HCT116 (cell line): ENCODE measurements at regions not wholly inside any gene's neighbourhood (a gene's known extent, or its start where the extent isn't known, plus 50 kb on each side); places are given as distances from the start of the nearest gene placed in this dataset.

Experiments
- ATAC-seq: fragments of 200-7000 bp; cut with Tn5 transposase; 2 replicates; pipeline ENCODE4 v1.9.1; 2020; ENCODE audit warnings: mild to moderate bottlenecking, moderate library complexity
- BruUV-seq: library from RNA; stranded (reverse); fragments of 400-500 nt; replicated peaks from 2 replicates; lab custom pipeline; 2021; lab: Mats Ljungman, UMichigan
- CTCF ChIA-PET: fragments of 300-600 bp; sonication (Branson Sonifier 250); formaldehyde crosslinking; loops from one replicate; lab custom pipeline; 2021; ENCODE audit warnings: antibody characterized with exemption; lab: Charles Lee
- POLR2A ChIA-PET: fragments of 300-600, 350-600 bp; sonication (Branson Sonifier 250); formaldehyde crosslinking; loops from one replicate; lab custom pipeline; 2021; ENCODE audit warnings: antibody characterized with exemption; lab: Charles Lee
- RAD21 ChIA-PET, 2 experiments: fragments of 300-600 bp; sonication (Branson Sonifier 250); formaldehyde crosslinking; loops; one replicate each; lab custom pipeline; 2023; ENCODE audit warnings: low total read pairs in 2 of 2; ENCODE audit not compliant: uncharacterized antibody in 2 of 2, unreplicated experiment in 2 of 2, low non-redundant PET in 1 of 2; lab: Charles Lee
- DNase-seq: peaks from one replicate; pipeline ENCODE4 v3.0.0-alpha.2; 2010; ENCODE audit warnings: low read depth, low spot score
- H2AFZ ChIP-seq: fragments of 200-600 bp; shearing (Covaris generic), sonication (generic); 2 replicates; pipeline ENCODE4 v1.6.1; 2017; ENCODE audit warnings: low read depth, mixed run types, mixed read lengths, antibody characterized with exemption, low read length; ENCODE audit not compliant: poor library complexity, severe bottlenecking
- H3K27ac ChIP-seq: 2 replicates; pipeline ENCODE4 v1.5.1; 2012; ENCODE audit warnings: low read depth, low read length
- H3K27me3 ChIP-seq: fragments of 200-600 bp; sonication (generic); 2 replicates; pipeline ENCODE4 v1.6.1; 2016; ENCODE audit warnings: mixed run types, low read length, mixed read lengths; ENCODE audit not compliant: insufficient read depth
- H3K36me3 ChIP-seq, 2 experiments: fragments of 200-500 bp in 1 of 2; fragments of 200-600 bp in 1 of 2; sonication (Bioruptor generic) in 1 of 2; sonication (generic) in 1 of 2; 2 replicates each; pipeline versions ENCODE4 v1.5.1 to v1.6.1; 2014 to 2016; ENCODE audit warnings: low read length in 2 of 2, inconsistent platforms in 1 of 2, mixed read lengths in 1 of 2, mixed run types in 1 of 2; ENCODE audit not compliant: insufficient read depth in 2 of 2, control insufficient read depth in 1 of 2
- H3K4me1 ChIP-seq, 2 experiments: fragments of 200-600 bp in 1 of 2; sonication (generic) in 1 of 2; 2 replicates each; pipeline versions ENCODE4 v1.5.1 to v1.6.1; 2012 to 2017; ENCODE audit warnings: low read length in 2 of 2, inconsistent platforms in 1 of 2, mild to moderate bottlenecking in 1 of 2, mixed read lengths in 1 of 2, mixed run types in 1 of 2, moderate library complexity in 1 of 2; ENCODE audit not compliant: insufficient read depth in 2 of 2, control insufficient read depth in 1 of 2
- H3K4me2 ChIP-seq: fragments of 200-600 bp; sonication (generic); 2 replicates; pipeline ENCODE4 v1.6.1; 2017; ENCODE audit warnings: mixed run types, low read length, mixed read lengths
- H3K4me3 ChIP-seq, 2 experiments: fragments of 200-600 bp in 1 of 2; sonication (generic) in 1 of 2; replicated peaks in 1 of 2; 2 replicates each; pipeline ENCODE4 v1.5.1; 2011 to 2016; ENCODE audit warnings: low read length in 2 of 2, control low read depth in 1 of 2, low read depth in 1 of 2, mild to moderate bottlenecking in 1 of 2, mixed read lengths in 1 of 2, mixed run types in 1 of 2
- H3K79me2 ChIP-seq: fragments of 200-600 bp; sonication (generic); 2 replicates; pipeline ENCODE4 v1.6.1; 2017; ENCODE audit warnings: mild to moderate bottlenecking, mixed run types, low read length, moderate library complexity, mixed read lengths; ENCODE audit not compliant: insufficient read depth
- H3K9ac ChIP-seq: fragments of 200-600 bp; sonication (generic); 2 replicates; pipeline ENCODE4 v1.6.1; 2016; ENCODE audit warnings: low read length, mixed read lengths
- H3K9me2 ChIP-seq: fragments of 200-600 bp; sonication (generic), shearing (Covaris generic); 2 replicates; pipeline ENCODE4 v1.6.1; 2017; ENCODE audit warnings: mixed run types, mild to moderate bottlenecking, moderate library complexity; ENCODE audit not compliant: insufficient read depth
- H3K9me3 ChIP-seq, 2 experiments: fragments of 200-500 bp in 1 of 2; fragments of 200-600 bp in 1 of 2; sonication (Bioruptor generic) in 1 of 2; sonication (generic) in 1 of 2; 2 replicates each; pipeline ENCODE4 v1.6.1; 2014 to 2017; ENCODE audit warnings: low read length in 2 of 2, mixed read lengths in 2 of 2, inconsistent platforms in 1 of 2, low read depth in 1 of 2, mild to moderate bottlenecking in 1 of 2, mixed run types in 1 of 2, moderate library complexity in 1 of 2; ENCODE audit not compliant: control insufficient read depth in 1 of 2, insufficient read depth in 1 of 2
- H4K20me1 ChIP-seq: fragments of 200-600 bp; sonication (generic), shearing (Covaris generic); 2 replicates; pipeline ENCODE4 v1.6.1; 2017; ENCODE audit warnings: mixed run types, mild to moderate bottlenecking, moderate library complexity; ENCODE audit not compliant: insufficient read depth
- ATF3 ChIP-seq: IDR thresholded peaks from 2 replicates; pipeline ENCODE4 v1.6.1; 2012
- CEBPB ChIP-seq: IDR thresholded peaks from 2 replicates; pipeline ENCODE4 v1.6.1; 2012; ENCODE audit warnings: low read depth
- EGR1 ChIP-seq: IDR thresholded peaks from 2 replicates; pipeline ENCODE4 v1.6.1; 2012; ENCODE audit warnings: low read depth
- EZH2 ChIP-seq: fragments of 200-600 bp; sonication (generic); IDR thresholded peaks from 2 replicates; pipeline ENCODE4 v1.6.1; 2017; ENCODE audit warnings: antibody characterized with exemption, mixed run types
- JUND ChIP-seq: IDR thresholded peaks from 2 replicates; pipeline ENCODE4 v1.6.1; 2012
- POLR2A ChIP-seq: IDR thresholded peaks from 2 replicates; pipeline ENCODE4 v1.7.0; 2011; ENCODE audit warnings: borderline replicate concordance; ENCODE audit not compliant: insufficient read depth, insufficient read length; ENCODE audit errors: extremely low read depth
- REST ChIP-seq: IDR thresholded peaks from 2 replicates; pipeline ENCODE4 v1.6.1; 2012; ENCODE audit warnings: low read depth
- TCF7L2 ChIP-seq: IDR thresholded peaks from 2 replicates; pipeline ENCODE4 v1.7.0; 2011; ENCODE audit warnings: borderline replicate concordance, inconsistent platforms; ENCODE audit not compliant: insufficient read depth, insufficient read length; ENCODE audit errors: extremely low read depth
- ZBTB33 ChIP-seq: IDR thresholded peaks from 2 replicates; pipeline ENCODE4 v1.6.1; 2011; ENCODE audit warnings: mild to moderate bottlenecking, low read length, moderate library complexity; ENCODE audit not compliant: insufficient replicate concordance; ENCODE audit errors: extremely low read depth
- intact Hi-C: fragments of 100-400 bp; cut with micrococcal nuclease; formaldehyde crosslinking; loops from 2 replicates; pipeline ENCODE4 v1.10.0; 2022

GRCh38 chr4:3708103-3708510 is 58.1 kb upstream of the ADRA2C start:
- H3K36me3 ChIP-seq: no peaks in the 10 kb centered on the region
- H3K9me2 ChIP-seq: no peaks in the 10 kb centered on the region
- DNase-seq (no peak), ATAC-seq (no peak)
- H3K4me3 ChIP-seq: no peak overlapping the region
- H3K4me2 ChIP-seq: no peak overlapping the region
- no peak overlapping the region for H3K27ac ChIP-seq
- ChIA-PET CTCF (no interaction called here), RAD21 (no interaction called here), POLR2A (no interaction called here)
- H3K9me3 ChIP-seq: no peaks in the 10 kb centered on the region
- TF ChIP-seq ATF3 (no peak), CEBPB (no peak), EGR1 (no peak), REST (no peak), EZH2 (no peak), JUND (no peak), ZBTB33 (no peak), TCF7L2 (no peak), POLR2A (no peak)
- H3K27me3 ChIP-seq: peaks cover 16% of the 10 kb centered on the region; the same call in 1 of the 2 replicates
- H4K20me1 ChIP-seq: no peaks in the 10 kb centered on the region
- no peak overlapping the region for H2AFZ ChIP-seq
- no peaks in the 10 kb centered on the region for H3K4me1 ChIP-seq
- intact Hi-C loops: no loop called here
- H3K79me2 ChIP-seq: no peaks in the 10 kb centered on the region
- no TSS peak for BruUV-seq
- no peak overlapping the region for H3K9ac ChIP-seq
